ENCODE measurements at regions not wholly inside any gene's neighbourhood (a gene's known extent, or its start where the extent isn't known, plus 50 kb on each side); places are given as distances from the start of the nearest gene placed in this dataset.

GRCh38 chr15:39347453-39347852 is 233.4 kb upstream of the THBS1 start:
- intact Hi-C loops (cut with DNase I; ENCODE audit: low total_unique reads): no loop called here
- Histone ChIP-seq H3K4me3 (no peak overlapping the region), H3K36me3 (no peaks in the 10 kb centered on the region), H3K27me3 (replicated peaks in 1 of 7) (no peaks in the 10 kb centered on the region), H3K27ac (no peak overlapping the region), H3K4me1 (no peaks in the 10 kb centered on the region), H3K9me3 (peaks cover 0 to 18% (median 12%) of the 10 kb centered on the region in 8 donors)
- DNase-seq: no peak
- TF ChIP-seq POLR2A (IDR thresholded peaks at IDR 0.05) (no peak), CTCF (IDR thresholded peaks at IDR 0.05 in 8 of 11, conservative IDR thresholded peaks at IDR 0.05 in 3 of 11) (no peak), POLR2AphosphoS5 (IDR thresholded peaks at IDR 0.05) (no peak)
- 75 to 96% (median 92%) methylated on average over 1 of the region's 1 CpG for WGBS, 5 donors

GRCh38 chr15:39350785-39351184 is 230.1 kb upstream of the THBS1 start:
- intact Hi-C loops (cut with DNase I; ENCODE audit: low total_unique reads): no loop called here
- no peak for TF ChIP-seq POLR2AphosphoS5 (IDR thresholded peaks at IDR 0.05)
- no peak for TF ChIP-seq POLR2A (IDR thresholded peaks at IDR 0.05)
- no peak for TF ChIP-seq CTCF (IDR thresholded peaks at IDR 0.05 in 8 of 11, conservative IDR thresholded peaks at IDR 0.05 in 3 of 11)
- no peak for DNase-seq
- Histone ChIP-seq H3K27ac (no peak overlapping the region), H3K4me3 (no peak overlapping the region), H3K36me3 (no peaks in the 10 kb centered on the region), H3K9me3 (no peaks in the 10 kb centered on the region), H3K27me3 (replicated peaks in 1 of 7) (no peaks in the 10 kb centered on the region), H3K4me1 (no peaks in the 10 kb centered on the region)
- 28 to 49% (median 45%) methylated on average over 4 of the region's 4 CpGs for WGBS, 5 donors

GRCh38 chr15:39354189-39354588 is 226.7 kb upstream of the THBS1 start:
- Histone ChIP-seq H3K36me3 (no peaks in the 10 kb centered on the region), H3K9me3 (no peaks in the 10 kb centered on the region), H3K27ac (no peak overlapping the region), H3K27me3 (replicated peaks in 1 of 7) (no peaks in the 10 kb centered on the region), H3K4me1 (no peaks in the 10 kb centered on the region), H3K4me3 (no peak overlapping the region)
- 60 to 84% (median 71%) methylated on average over 3 of the region's 3 CpGs for WGBS, 5 donors
- no peak for DNase-seq
- TF ChIP-seq POLR2AphosphoS5 (IDR thresholded peaks at IDR 0.05) (no peak), POLR2A (IDR thresholded peaks at IDR 0.05) (no peak), CTCF (IDR thresholded peaks at IDR 0.05 in 8 of 11, conservative IDR thresholded peaks at IDR 0.05 in 3 of 11) (no peak)
- intact Hi-C loops (cut with DNase I; ENCODE audit: low total_unique reads): no loop called here

DNA sequence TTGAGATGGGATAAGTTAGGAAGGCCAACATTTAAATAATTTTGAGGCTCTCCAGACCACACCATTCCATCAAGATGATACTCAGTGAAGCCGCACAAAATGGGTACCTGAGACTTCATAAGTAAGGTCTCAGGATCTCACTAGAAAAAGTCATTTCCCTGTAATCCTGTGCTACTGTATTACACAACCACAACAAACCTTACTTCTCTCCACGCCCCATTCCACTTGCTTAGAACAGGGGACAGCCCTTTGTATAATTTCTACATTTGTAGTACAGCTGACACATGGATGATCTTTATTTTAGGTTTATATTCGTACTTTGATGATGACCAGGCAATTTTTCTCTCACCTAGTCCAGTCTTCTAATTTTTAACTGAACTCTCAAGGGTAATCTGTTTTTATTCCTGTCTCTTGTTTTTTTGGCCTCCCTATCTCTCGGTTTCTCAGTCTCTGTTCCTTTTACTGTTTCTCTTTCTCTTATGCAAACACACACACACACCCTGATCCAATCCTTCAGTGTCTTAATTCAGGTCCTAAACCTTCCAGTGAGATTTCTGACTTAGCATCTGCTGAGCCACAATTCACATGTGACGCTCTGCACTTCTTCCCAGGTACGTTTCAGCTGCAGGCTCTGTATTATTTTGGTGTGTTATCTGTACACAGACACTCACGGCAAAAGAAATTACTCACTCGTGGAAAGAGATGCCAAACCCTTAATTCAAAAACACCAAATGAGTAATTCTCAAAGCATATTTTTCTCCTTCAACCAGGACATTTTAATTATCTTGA is 223.2 kb upstream of the THBS1 start:
- Histone ChIP-seq H3K36me3 (no peaks in the 10 kb centered on the region), H3K4me1 (no peaks in the 10 kb centered on the region), H3K27ac (no peak overlapping the region), H3K9me3 (no peaks in the 10 kb centered on the region), H3K4me3 (no peak overlapping the region), H3K27me3 (replicated peaks in 1 of 7) (no peaks in the 10 kb centered on the region)
- WGBS, 5 donors: 73 to 89% (median 81%) methylated on average over 8 of the region's 8 CpGs
- intact Hi-C loops (cut with DNase I; ENCODE audit: low total_unique reads): no loop called here
- no peak for DNase-seq
- no peak for TF ChIP-seq POLR2AphosphoS5 (IDR thresholded peaks at IDR 0.05)
- no peak for TF ChIP-seq CTCF (IDR thresholded peaks at IDR 0.05 in 8 of 11, conservative IDR thresholded peaks at IDR 0.05 in 3 of 11)
- TF ChIP-seq POLR2A (IDR thresholded peaks at IDR 0.05): no peak

Measured in spleen (tissue), 11 donors.